WERI-Rb-1 (cell line): ENCODE measurements at regions not wholly inside any gene's neighbourhood (a gene's known extent, or its start where the extent isn't known, plus 50 kb on each side); places are given as distances from the start of the nearest gene placed in this dataset.

Source experiments
- DNase-seq: peaks from one replicate; pipeline ENCODE4 v3.0.0-alpha.2; 2020
- H3K27ac ChIP-seq: fragments of 250-450 bp; sonication (Bioruptor Pico); 2 replicates; pipeline ENCODE4 v1.5.1; 2020; ENCODE audit warnings: mild to moderate bottlenecking, moderate library complexity
- H3K27me3 ChIP-seq: fragments of 250-450 bp; sonication (Bioruptor Pico); 2 replicates; pipeline ENCODE4 v1.5.1; 2021; ENCODE audit warnings: mild to moderate bottlenecking, low read depth, moderate library complexity; ENCODE audit not compliant: insufficient read depth, severe bottlenecking
- H3K36me3 ChIP-seq: fragments of 250-450 bp; sonication (Bioruptor Pico); 2 replicates; pipeline ENCODE4 v1.5.1; 2020; ENCODE audit warnings: mild to moderate bottlenecking, moderate library complexity
- H3K4me3 ChIP-seq: 2 replicates; pipeline ENCODE4 v1.5.1; 2011; ENCODE audit warnings: low read depth, mild to moderate bottlenecking, control low read depth, low read length
- H3K9me3 ChIP-seq: fragments of 250-450 bp; sonication (Bioruptor Pico); 2 replicates; pipeline ENCODE4 v1.5.1; 2021; ENCODE audit warnings: mild to moderate bottlenecking, moderate library complexity; ENCODE audit not compliant: severe bottlenecking
- CTCF ChIP-seq: IDR thresholded peaks from 2 replicates; pipeline ENCODE4 v1.5.1; 2011; ENCODE audit warnings: low read depth, mild to moderate bottlenecking, control low read depth, inconsistent platforms, low read length

GRCh38 chr5:73327908-73328455 lies 120.6 kb downstream of the FOXD1 start:
- Histone ChIP-seq H3K36me3 (no peaks in the 10 kb centered on the region), H3K27ac (no peak overlapping the region), H3K9me3 (no peaks in the 10 kb centered on the region), H3K4me3 (no peak overlapping the region), H3K27me3 (no peaks in the 10 kb centered on the region)
- TF ChIP-seq CTCF: no peak
- no peak for DNase-seq

- Histone ChIP-seq H3K4me3 (no peak overlapping the region), H3K27ac (no peak overlapping the region), H3K36me3 (no peaks in the 10 kb centered on the region), H3K27me3 (no peaks in the 10 kb centered on the region), H3K9me3 (no peaks in the 10 kb centered on the region)
- no peak for DNase-seq
- TF ChIP-seq CTCF: no peak
Observed at GRCh38 chr5:73325546-73325945, 123.0 kb downstream of the FOXD1 start.

- TF ChIP-seq CTCF: no peak
- Histone ChIP-seq H3K27me3 (no peaks in the 10 kb centered on the region), H3K9me3 (no peaks in the 10 kb centered on the region), H3K4me3 (no peak overlapping the region), H3K36me3 (no peaks in the 10 kb centered on the region), H3K27ac (no peak overlapping the region)
- no peak for DNase-seq
Observed at GRCh38 chr5:73323466-73323865, 125.1 kb downstream of the FOXD1 start.

GRCh38 chr5:73322437-73323076 lies 126.0 kb downstream of the FOXD1 start:
- no peak overlapping the region for H3K27ac ChIP-seq
- H3K9me3 ChIP-seq: no peaks in the 10 kb centered on the region
- no peak overlapping the region for H3K4me3 ChIP-seq
- DNase-seq: no peak
- no peaks in the 10 kb centered on the region for H3K27me3 ChIP-seq
- TF ChIP-seq CTCF: no peak
- H3K36me3 ChIP-seq: no peaks in the 10 kb centered on the region

- no peaks in the 10 kb centered on the region for H3K27me3 ChIP-seq
- no peaks in the 10 kb centered on the region for H3K36me3 ChIP-seq
- no peak overlapping the region for H3K4me3 ChIP-seq
- H3K9me3 ChIP-seq: no peaks in the 10 kb centered on the region
- TF ChIP-seq CTCF: no peak
- no peak overlapping the region for H3K27ac ChIP-seq
- DNase-seq: no peak
Observed at GRCh38 chr5:73321757-73322436, 126.7 kb downstream of the FOXD1 start.

GRCh38 chr5:73319036-73319435 lies 129.5 kb downstream of the FOXD1 start:
- Histone ChIP-seq H3K27ac (no peak overlapping the region), H3K9me3 (no peaks in the 10 kb centered on the region), H3K36me3 (no peaks in the 10 kb centered on the region), H3K4me3 (no peak overlapping the region), H3K27me3 (no peaks in the 10 kb centered on the region)
- DNase-seq: no peak
- TF ChIP-seq CTCF: no peak
